ENCODE measurements at regions not wholly inside any gene's neighbourhood (a gene's known extent, or its start where the extent isn't known, plus 50 kb on each side); places are given as distances from the start of the nearest gene placed in this dataset.
"Not testable (repeated sequence)": the region's sequence is repeated elsewhere in the genome, so short reads cannot be mapped to it uniquely, and the experiment has no call there.

- CTCF ChIA-PET, result no interaction called here
- no peak overlapping the region for H2AFZ ChIP-seq (ENCODE audit: low read depth, low read length)
These were observed 96.3 kb upstream of the ZC4H2 start for GRCh38 chrX:65072590-65072989.

GRCh38 chrX:65058626-65059025 is 82.4 kb upstream of the ZC4H2 start:
- POLR2A ChIA-PET; H3K27me3 ChIP-seq (ENCODE audit: control insufficient read depth in 2 of 2, insufficient read depth in 2 of 2, low read length in 2 of 2); H3K79me2 ChIP-seq (ENCODE audit: control insufficient read depth, insufficient read depth, low read length); H3K27ac ChIP-seq (ENCODE audit: insufficient read depth, low read depth, low read length); H3K4me1 ChIP-seq (ENCODE audit: control insufficient read depth, extremely low read depth, insufficient read depth, low read length); H3K9ac ChIP-seq (replicated peaks; ENCODE audit: extremely low read depth, insufficient read depth, low read length); DNase-seq (ENCODE audit: low read depth, low spot score); H3K4me2 ChIP-seq (ENCODE audit: insufficient read depth, low read length); H3K36me3 ChIP-seq (ENCODE audit: control insufficient read depth in 2 of 2, extremely low read depth in 1 of 2, insufficient read depth in 2 of 2, low read length in 2 of 2); intact Hi-C loops (cut with micrococcal nuclease); CTCF ChIA-PET; H2AFZ ChIP-seq (ENCODE audit: low read depth, low read length); dilution Hi-C loops (cut with MboI; ENCODE audit: extremely low pct_ligation_motif_present, low sequenced_read_pairs); H3K4me3 ChIP-seq (replicated peaks in 1 of 3; ENCODE audit: insufficient read depth in 1 of 3, low read depth in 1 of 3, low read length in 3 of 3); H3K9me1 ChIP-seq (replicated peaks; ENCODE audit: control insufficient read depth, extremely low read depth, insufficient read depth, low read length); FAIRE-seq; BruUV-seq (replicated peaks); H3K9me3 ChIP-seq (replicated peaks; ENCODE audit: control insufficient read depth, insufficient read depth, low read length); H4K20me1 ChIP-seq (replicated peaks; ENCODE audit: control insufficient read depth, extremely low read depth, insufficient read depth, low read length): not testable (repeated sequence)

More at GRCh38 chrX:65072590-65072989, 96.3 kb upstream of the ZC4H2 start:
- Histone ChIP-seq H3K4me1 (ENCODE audit: control insufficient read depth, extremely low read depth, insufficient read depth, low read length) (no peaks in the 10 kb centered on the region), H3K9me1 (replicated peaks; ENCODE audit: control insufficient read depth, extremely low read depth, insufficient read depth, low read length) (no peaks in the 10 kb centered on the region), H3K4me3 (replicated peaks in 1 of 3; ENCODE audit: insufficient read depth in 1 of 3, low read depth in 1 of 3, low read length in 3 of 3) (no peak overlapping the region), H3K9ac (replicated peaks; ENCODE audit: extremely low read depth, insufficient read depth, low read length) (no peak overlapping the region), H3K27ac (ENCODE audit: insufficient read depth, low read depth, low read length) (no peak overlapping the region), H3K9me3 (replicated peaks; ENCODE audit: control insufficient read depth, insufficient read depth, low read length) (no peaks in the 10 kb centered on the region), H3K4me2 (ENCODE audit: insufficient read depth, low read length) (no peak overlapping the region), H3K79me2 (ENCODE audit: control insufficient read depth, insufficient read depth, low read length) (no peaks in the 10 kb centered on the region), H3K27me3 (ENCODE audit: control insufficient read depth in 2 of 2, insufficient read depth in 2 of 2, low read length in 2 of 2) (no peaks in the 10 kb centered on the region), H4K20me1 (replicated peaks; ENCODE audit: control insufficient read depth, extremely low read depth, insufficient read depth, low read length) (no peaks in the 10 kb centered on the region), H3K36me3 (ENCODE audit: control insufficient read depth in 2 of 2, extremely low read depth in 1 of 2, insufficient read depth in 2 of 2, low read length in 2 of 2) (no peaks in the 10 kb centered on the region)
- DNase-seq (ENCODE audit: low read depth, low spot score), result no peak
- FAIRE-seq, result no peak
- BruUV-seq (replicated peaks), result no TSS peak
- POLR2A ChIA-PET, result no interaction called here
- intact Hi-C loops (cut with micrococcal nuclease), result no loop called here
- dilution Hi-C loops (cut with MboI; ENCODE audit: extremely low pct_ligation_motif_present, low sequenced_read_pairs), result no loop called here
- TF ChIP-seq EZH2 (IDR thresholded peaks at IDR 0.05; ENCODE audit: borderline replicate concordance, low read depth, low read length, severe bottlenecking), result no peak
- TF ChIP-seq MYC (IDR thresholded peaks at IDR 0.05; ENCODE audit: low read depth, low read length), result no peak
- TF ChIP-seq CTCF (IDR thresholded peaks at IDR 0.05; ENCODE audit: extremely low read depth in 1 of 2, insufficient read depth in 1 of 2, low read depth in 1 of 2, low read length in 2 of 2), result no peak
- TF ChIP-seq MAX (IDR thresholded peaks at IDR 0.05; ENCODE audit: insufficient read depth, insufficient read length), result no peak
- no peak for TF ChIP-seq POLR2AphosphoS5 (IDR thresholded peaks at IDR 0.05; ENCODE audit: insufficient read depth, low read depth, low read length)
- no peak for TF ChIP-seq POLR2A (IDR thresholded peaks at IDR 0.05; ENCODE audit: low read depth, low read length)
- no peak for TF ChIP-seq JUN (IDR thresholded peaks at IDR 0.05; ENCODE audit: borderline replicate concordance, insufficient read depth, insufficient read length, low read depth)
- no peak for TF ChIP-seq FOS (IDR thresholded peaks at IDR 0.05; ENCODE audit: borderline replicate concordance, insufficient read depth, low read length)
- TF ChIP-seq GATA2 (IDR thresholded peaks at IDR 0.05; ENCODE audit: insufficient read depth, insufficient read length, low read depth, low read length), result no peak

Data from endothelial cell of umbilical vein (primary cell).